GM12873 (cell line): ENCODE measurements at regions not wholly inside any gene's neighbourhood (a gene's known extent, or its start where the extent isn't known, plus 50 kb on each side); places are given as distances from the start of the nearest gene placed in this dataset.

Experiments
- CTCF ChIP-seq: IDR thresholded peaks from 2 replicates; pipeline ENCODE4 v1.5.1; 2012; ENCODE audit warnings: low read depth, mild to moderate bottlenecking, moderate library complexity, low read length, control low read depth; ENCODE audit not compliant: insufficient read depth; ENCODE audit errors: missing control alignments

DNA sequence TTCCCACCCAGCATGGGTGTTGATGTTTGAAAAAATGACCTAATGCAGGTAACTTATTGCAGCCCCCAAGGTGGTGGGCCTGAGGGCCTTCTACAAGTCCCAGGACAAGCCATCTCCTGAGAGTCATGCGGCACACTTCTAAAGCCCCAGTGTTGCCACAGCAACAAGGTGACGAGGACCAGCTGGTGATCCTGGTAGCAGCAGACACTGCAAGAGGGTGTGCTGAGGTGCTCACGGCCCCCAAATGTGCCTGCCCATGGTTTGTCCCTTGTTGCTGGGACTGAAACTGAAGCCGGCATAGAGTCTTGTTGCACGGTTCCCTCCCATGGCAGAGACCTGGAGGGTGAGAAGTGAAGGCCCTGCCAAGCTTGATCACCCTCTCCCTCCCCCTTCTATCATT is 333.2 kb upstream of the MGMT start:
- no peak for TF ChIP-seq CTCF

DNA sequence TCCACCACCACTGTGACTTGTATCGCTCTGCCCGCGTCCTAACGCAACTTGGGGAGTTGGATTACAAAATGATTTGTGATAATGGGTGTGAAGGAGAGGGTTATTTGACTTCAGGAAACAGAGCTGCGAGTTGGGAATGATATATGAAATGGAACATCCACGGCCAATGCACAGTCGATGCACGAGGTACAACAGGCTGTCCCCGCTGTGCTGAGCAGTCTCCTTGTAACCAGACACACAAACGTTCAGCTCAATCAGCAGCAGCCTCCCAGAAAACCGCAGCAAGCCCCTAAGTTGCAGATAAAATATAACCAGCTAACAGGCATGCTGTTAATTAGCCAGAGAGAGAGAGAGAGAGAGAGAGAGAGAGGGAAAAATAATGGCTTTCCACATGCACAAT is 332.7 kb upstream of the MGMT start:
- TF ChIP-seq CTCF = no peak

DNA sequence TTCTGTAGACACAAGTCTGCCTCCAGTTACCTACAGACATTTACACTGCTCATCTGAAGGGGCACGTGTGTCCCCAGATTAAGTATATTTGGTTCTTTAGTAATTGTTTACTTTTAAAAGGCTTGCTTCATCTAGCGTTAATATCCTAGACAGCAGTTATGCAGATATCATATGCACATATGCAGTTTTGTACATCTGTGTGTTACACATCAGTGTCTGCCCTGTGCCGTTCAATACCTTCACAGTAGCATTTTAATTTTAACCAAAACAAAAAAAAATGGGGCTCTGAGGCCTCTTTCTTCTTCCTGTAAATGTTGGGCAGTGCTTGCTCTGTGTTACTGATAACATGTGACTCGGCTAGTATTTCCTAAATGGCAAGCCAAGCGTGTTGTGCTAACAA is 331.4 kb upstream of the MGMT start:
- TF ChIP-seq CTCF = no peak

- no peak for TF ChIP-seq CTCF
Measured at GRCh38 chr10:129136074-129136473, 331.0 kb upstream of the MGMT start.

- TF ChIP-seq CTCF = no peak
Measured at GRCh38 chr10:129136951-129137350, 330.1 kb upstream of the MGMT start.

GRCh38 chr10:129140921-129141885 is 325.8 kb upstream of the MGMT start:
- no peak for TF ChIP-seq CTCF

DNA sequence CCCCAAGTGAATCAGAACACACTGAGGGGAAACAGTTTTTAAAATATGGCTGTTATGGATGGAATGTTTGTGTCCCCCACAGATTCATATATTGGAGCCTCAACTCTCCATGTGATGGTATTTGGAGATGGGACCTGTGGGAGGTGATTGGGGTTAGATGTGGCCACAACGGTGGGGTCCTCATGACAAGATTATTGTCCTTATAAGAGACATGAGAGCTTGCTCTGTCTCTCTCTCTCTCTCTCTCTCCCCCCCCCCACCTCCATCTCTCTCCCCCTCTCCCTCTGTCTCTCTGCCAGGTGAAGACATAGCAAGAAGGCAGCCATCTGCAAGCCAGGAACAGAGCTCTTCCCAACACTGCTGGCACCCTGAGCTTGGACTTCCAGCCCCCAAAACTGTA is 315.8 kb upstream of the MGMT start:
- no peak for TF ChIP-seq CTCF
